Progenitor cell of endocrine pancreas (in vitro differentiated cells): ENCODE measurements at regions not wholly inside any gene's neighbourhood (a gene's known extent, or its start where the extent isn't known, plus 50 kb on each side); places are given as distances from the start of the nearest gene placed in this dataset.

Experiments
- DNase-seq: peaks from one replicate; pipeline ENCODE4 v3.0.0; 2021; ENCODE audit warnings: low spot score; ENCODE audit not compliant: unreplicated experiment
- H3K27ac Mint-ChIP-seq: 2 replicates; pipeline ENCODE4 v1.8.0; 2021; ENCODE audit warnings: mild to moderate bottlenecking, moderate library complexity, mixed read lengths
- H3K27me3 Mint-ChIP-seq: 2 replicates; pipeline ENCODE4 v1.8.0; 2021; ENCODE audit warnings: mixed read lengths
- H3K36me3 Mint-ChIP-seq: 2 replicates; pipeline ENCODE4 v1.8.0; 2022; ENCODE audit warnings: mixed read lengths; ENCODE audit not compliant: insufficient read depth
- H3K4me1 Mint-ChIP-seq: 2 replicates; pipeline ENCODE4 v1.8.0; 2021; ENCODE audit warnings: low read depth, mixed read lengths
- H3K4me3 Mint-ChIP-seq: 2 replicates; pipeline ENCODE4 v1.8.0; 2021; ENCODE audit warnings: low read depth, mild to moderate bottlenecking, moderate library complexity, mixed read lengths
- H3K9me3 Mint-ChIP-seq: 2 replicates; pipeline ENCODE4 v1.8.0; 2021; ENCODE audit warnings: low read depth, mixed read lengths
- TF ChIP-seq, protein P1 (sequence below): fragments of 200-600 bp; sonication (generic); IDR thresholded peaks from one replicate; pipeline ENCODE4 v1.5.0; 2021; ENCODE audit warnings: antibody characterized with exemption, mild to moderate bottlenecking; ENCODE audit not compliant: unreplicated experiment

DNA sequence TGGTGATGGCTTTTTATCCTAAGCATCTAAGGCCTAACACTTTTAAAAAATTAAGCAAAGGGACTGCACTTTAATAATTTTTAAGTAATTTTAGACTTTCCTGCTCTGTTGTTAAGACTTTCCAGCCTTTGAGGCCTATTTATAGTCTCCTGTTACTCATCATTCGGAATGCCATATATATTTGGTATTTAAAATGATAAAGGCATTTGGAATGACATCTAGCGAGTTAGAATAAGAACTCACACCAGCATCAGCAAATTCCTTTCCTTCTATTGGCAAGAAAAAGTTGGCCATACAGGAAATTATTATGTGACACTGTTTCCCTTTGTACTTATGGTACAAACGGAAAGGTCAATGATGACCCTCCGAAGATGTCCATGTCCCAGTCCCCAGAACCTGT, 88.1 kb upstream of the STMND1 start:
- H3K9me3 Mint-ChIP-seq = peaks cover 3% of the 10 kb centered on the region
- H3K27me3 Mint-ChIP-seq = no peaks in the 10 kb centered on the region
- TF ChIP-seq, protein P1, sequence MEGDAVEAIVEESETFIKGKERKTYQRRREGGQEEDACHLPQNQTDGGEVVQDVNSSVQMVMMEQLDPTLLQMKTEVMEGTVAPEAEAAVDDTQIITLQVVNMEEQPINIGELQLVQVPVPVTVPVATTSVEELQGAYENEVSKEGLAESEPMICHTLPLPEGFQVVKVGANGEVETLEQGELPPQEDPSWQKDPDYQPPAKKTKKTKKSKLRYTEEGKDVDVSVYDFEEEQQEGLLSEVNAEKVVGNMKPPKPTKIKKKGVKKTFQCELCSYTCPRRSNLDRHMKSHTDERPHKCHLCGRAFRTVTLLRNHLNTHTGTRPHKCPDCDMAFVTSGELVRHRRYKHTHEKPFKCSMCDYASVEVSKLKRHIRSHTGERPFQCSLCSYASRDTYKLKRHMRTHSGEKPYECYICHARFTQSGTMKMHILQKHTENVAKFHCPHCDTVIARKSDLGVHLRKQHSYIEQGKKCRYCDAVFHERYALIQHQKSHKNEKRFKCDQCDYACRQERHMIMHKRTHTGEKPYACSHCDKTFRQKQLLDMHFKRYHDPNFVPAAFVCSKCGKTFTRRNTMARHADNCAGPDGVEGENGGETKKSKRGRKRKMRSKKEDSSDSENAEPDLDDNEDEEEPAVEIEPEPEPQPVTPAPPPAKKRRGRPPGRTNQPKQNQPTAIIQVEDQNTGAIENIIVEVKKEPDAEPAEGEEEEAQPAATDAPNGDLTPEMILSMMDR = no peak
- H3K27ac Mint-ChIP-seq = no peak overlapping the region
- H3K36me3 Mint-ChIP-seq = no peaks in the 10 kb centered on the region
- no peaks in the 10 kb centered on the region for H3K4me1 Mint-ChIP-seq
- DNase-seq = no peak
- no peak overlapping the region for H3K4me3 Mint-ChIP-seq

DNA sequence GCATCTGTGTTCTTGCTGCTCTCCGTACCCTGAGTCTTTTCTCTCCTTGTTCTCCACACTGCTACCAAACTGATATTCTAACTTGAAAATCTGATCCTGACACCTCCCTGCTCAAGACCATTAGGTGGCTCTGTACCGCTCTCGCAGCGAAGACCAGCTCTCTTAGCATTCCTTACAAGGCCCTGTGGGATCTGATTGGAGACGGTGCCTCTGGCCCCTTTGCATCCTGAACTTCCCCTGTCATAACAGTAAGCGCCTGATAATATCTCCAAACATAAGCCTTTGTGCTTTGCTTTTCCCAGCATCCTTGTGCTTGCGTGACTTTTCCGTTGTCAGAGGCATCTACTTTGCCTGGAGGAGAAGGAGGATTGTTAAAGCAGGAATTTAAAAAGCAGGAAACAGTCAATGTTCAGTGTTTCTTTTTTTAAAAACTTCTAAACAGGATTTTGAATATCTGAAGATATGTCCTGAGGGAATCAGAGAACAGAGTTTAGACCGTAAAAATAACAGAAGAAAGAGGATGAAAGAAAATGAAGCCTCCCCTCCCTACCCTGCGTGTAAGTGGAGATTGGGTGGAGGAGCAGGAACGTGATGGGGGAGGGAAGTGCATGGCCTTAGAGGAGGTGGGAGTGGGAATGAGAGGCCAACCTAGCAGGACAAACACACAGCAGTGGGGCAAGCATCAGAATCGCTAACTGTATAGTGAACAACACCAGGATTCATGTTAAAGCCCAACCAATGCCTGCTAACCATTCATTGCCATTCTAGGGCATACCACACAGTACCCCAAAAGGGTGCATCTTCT, 89.2 kb upstream of the STMND1 start:
- Mint-ChIP-seq H3K4me3 (no peak overlapping the region), H3K27me3 (no peaks in the 10 kb centered on the region), H3K9me3 (peaks cover 7% of the 10 kb centered on the region), H3K27ac (no peak overlapping the region), H3K4me1 (no peaks in the 10 kb centered on the region), H3K36me3 (no peaks in the 10 kb centered on the region)
- TF ChIP-seq, protein P1 = no peak
- no peak for DNase-seq

DNA sequence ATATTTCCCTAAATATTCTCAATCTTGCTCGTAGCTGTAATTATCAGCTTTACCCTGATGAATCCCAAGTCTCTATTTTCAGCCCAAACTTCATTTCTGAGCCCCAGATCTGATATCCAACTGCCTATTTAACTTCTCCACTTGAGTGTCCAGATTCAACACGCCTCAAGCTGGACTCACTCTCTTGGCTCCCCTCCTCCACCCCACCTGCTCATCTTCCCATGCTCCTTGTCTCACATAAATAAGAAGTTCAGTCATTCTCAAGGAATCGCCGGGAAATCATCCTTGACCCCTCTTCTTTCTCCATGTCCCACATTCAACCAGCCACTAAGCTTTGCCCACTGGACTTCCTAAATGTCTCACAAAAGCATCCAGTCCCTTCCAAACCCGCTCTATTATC, 89.9 kb upstream of the STMND1 start:
- Mint-ChIP-seq H3K4me1 (no peaks in the 10 kb centered on the region), H3K27me3 (no peaks in the 10 kb centered on the region), H3K9me3 (peaks cover 8% of the 10 kb centered on the region), H3K36me3 (no peaks in the 10 kb centered on the region), H3K4me3 (no peak overlapping the region), H3K27ac (no peak overlapping the region)
- no peak for DNase-seq
- TF ChIP-seq, protein P1 = no peak

DNA sequence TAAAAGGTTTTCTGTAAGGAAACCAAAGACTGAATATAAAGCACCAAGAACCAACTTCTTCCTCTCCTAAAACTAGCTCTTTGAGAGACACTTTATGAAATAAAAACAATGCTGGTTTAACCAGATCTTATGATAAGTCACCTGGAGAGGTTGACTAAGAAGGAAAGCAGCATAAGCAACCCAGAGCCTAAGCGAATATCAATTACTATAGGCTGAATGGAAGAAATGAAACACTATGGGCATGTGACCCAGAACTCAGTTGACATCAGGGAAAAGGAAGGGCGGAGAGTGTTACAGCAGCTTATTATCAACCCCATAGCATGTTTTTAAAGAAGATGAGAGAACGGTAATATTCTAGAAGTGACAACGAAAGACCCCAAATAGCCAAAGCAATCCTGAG, 94.1 kb upstream of the STMND1 start:
- TF ChIP-seq, protein P1 = no peak
- Mint-ChIP-seq H3K4me3 (no peak overlapping the region), H3K4me1 (no peaks in the 10 kb centered on the region), H3K27ac (no peak overlapping the region), H3K36me3 (no peaks in the 10 kb centered on the region), H3K9me3 (peaks cover 5% of the 10 kb centered on the region), H3K27me3 (no peaks in the 10 kb centered on the region)
- no peak for DNase-seq

DNA sequence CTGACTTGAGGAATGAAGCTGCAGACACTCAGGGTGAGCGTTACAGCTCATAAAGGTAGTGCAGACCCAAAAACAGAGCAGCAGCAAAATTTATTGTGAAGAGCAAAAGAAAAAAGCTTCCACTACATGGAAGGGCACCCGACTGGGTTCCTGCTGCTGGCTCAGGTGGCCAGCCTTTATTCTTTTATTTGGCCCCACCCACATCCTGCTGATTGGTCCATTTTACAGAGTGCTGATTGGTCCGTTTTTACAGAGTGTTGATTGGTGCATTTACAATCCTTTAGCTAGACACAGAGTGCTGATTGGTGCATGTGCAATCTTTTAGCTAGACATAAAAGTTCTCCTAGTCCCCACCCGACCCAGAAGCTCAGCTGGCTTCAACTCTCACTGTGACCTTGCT, 95.3 kb upstream of the STMND1 start:
- DNase-seq = no peak
- H3K4me1 Mint-ChIP-seq = no peaks in the 10 kb centered on the region
- peaks cover 5% of the 10 kb centered on the region for H3K9me3 Mint-ChIP-seq
- H3K4me3 Mint-ChIP-seq = no peak overlapping the region
- H3K27me3 Mint-ChIP-seq = peaks cover 12% of the 10 kb centered on the region
- TF ChIP-seq, protein P1 = no peak
- H3K27ac Mint-ChIP-seq = no peak overlapping the region
- H3K36me3 Mint-ChIP-seq = no peaks in the 10 kb centered on the region
